NCI-H187 treated with DMSO at 0.1 percent for 48 hours (cell line): ENCODE measurements at regions not wholly inside any gene's neighbourhood (a gene's known extent, or its start where the extent isn't known, plus 50 kb on each side); places are given as distances from the start of the nearest gene placed in this dataset.
"Not testable (repeated sequence)": the region's sequence is repeated elsewhere in the genome, so short reads cannot be mapped to it uniquely, and the experiment has no call there.

Source experiments
- DNase-seq: peaks from one replicate; lab custom pipeline; 2025; lab: John Stamatoyannopoulos, UW

DNA sequence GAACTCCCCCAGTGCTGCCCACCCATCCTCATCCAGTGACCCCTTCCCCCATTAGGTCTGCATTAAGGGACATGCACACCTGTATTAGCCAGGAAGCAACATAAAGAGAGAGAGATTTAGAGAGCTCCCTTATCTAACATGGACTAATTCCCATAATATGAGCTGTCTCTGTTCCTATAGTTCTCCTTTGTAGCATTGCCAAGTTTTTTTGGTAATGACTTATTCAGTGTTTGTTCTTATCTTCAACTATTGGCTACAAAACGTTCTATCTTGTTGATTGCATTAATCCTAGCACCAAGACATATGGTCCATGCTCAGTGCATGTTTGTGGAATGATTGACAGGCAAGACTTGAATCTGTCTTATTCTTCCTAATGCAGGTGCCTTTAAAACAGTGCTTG, 264.0 kb downstream of the ADGRL2 start:
- DNase-seq: no peak

DNA sequence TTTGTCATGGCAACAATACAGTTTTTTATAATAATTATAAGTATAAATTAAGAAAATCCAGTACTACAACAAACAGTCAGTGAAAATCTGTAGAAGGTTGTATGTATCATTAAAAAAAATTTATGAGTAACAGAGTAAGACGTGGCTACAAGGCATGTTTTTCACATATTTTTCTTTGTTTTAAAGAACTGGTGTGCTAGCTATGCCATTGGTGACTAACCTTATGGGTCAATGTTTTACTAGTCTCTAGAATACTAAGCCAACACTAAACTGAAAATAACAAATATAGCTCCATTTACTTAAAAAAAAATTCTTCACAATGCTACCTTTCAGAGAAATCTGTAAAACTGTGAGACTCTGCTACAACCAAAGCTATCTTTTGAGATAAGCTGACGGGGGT, 261.5 kb downstream of the ADGRL2 start:
- no peak for DNase-seq

DNA sequence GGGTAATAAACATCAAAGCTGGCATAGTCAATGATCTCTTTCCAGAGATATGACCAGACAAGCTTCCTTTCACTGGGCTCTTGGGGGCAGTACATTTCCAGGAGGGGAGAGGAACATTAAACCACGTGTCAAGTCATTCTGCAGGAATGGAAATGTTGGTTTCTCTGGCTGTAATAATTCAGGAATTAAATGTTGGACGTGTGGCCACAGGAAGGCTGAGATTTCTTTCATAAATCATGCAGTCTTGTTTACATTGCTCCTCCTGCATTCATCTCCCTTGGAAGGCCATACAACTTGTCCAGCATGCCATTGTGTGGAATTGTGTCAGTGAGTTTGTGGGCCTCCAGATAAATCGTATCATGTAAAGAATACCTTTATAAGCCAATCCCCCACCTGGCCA, 259.2 kb downstream of the ADGRL2 start:
- DNase-seq: no peak

DNA sequence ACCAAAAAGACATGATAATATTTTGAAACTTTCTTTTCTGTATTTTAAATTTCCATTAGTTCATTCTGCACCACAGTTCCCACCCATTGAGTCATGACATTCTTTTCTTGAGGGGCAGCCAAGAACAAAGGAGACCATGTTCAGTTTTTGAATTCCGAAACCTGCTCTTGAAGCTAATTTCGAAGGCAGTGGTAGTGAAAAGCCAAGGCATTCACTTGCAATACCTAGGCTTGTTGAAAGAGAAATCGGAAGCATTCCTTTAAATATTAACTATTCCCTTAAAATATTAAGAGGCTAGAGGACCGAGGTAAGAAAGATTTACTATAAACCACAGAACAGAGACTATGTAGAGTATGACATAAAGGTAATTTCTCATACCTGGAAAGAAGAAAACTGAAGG, 256.3 kb downstream of the ADGRL2 start:
- no peak for DNase-seq

- not testable (repeated sequence) for DNase-seq
Observed at GRCh38 chr1:82055375-82055774, 254.6 kb downstream of the ADGRL2 start.

DNA sequence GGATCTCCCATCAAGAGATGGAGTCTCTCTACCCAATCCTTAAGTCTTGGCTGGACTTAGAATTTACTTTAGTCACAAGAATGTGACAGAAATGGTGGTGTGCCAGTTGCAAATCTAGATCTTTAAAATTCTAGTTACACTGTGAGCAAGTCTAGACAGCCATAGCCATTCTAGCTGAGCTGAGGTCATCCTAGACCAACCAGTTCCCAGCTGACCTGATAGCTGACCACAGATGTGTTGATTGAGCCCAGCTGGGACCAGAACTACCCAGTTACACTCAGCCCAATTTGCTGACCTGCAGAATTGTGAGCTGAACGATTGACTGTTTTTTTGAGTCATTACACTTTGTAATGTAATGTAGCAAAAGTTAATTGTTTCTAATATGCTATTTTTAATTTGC, 251.8 kb downstream of the ADGRL2 start:
- DNase-seq: no peak

GRCh38 chr1:82048596-82048995, 247.9 kb downstream of the ADGRL2 start:
- DNase-seq: no peak

DNA sequence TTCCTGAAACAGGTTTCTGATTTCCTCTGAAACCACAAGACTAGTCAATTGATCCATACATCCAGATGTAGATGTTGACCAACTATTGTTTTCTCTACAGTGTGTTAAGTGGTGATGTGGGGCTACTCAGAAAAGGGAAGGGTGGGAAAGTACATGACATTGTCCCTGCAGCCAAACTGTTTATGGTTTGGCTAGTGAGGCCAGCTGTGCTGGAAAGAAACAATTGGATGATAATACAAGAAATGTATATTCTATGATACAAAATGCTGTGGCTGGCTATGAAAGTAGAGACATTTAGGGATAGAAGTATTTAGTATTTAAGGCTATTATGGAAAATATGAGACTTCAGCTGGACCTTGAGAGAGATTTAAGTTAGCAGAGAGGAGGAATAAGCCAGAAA, 244.5 kb downstream of the ADGRL2 start:
- DNase-seq: no peak

- DNase-seq: no peak
Observed at GRCh38 chr1:82044536-82044935, 243.8 kb downstream of the ADGRL2 start.

GRCh38 chr1:82044111-82044510, 243.4 kb downstream of the ADGRL2 start:
- DNase-seq: no peak

GRCh38 chr1:82042306-82043060, 241.7 kb downstream of the ADGRL2 start:
- no peak for DNase-seq
